ENCODE measurements at regions not wholly inside any gene's neighbourhood (a gene's known extent, or its start where the extent isn't known, plus 50 kb on each side); places are given as distances from the start of the nearest gene placed in this dataset.
"Not testable (repeated sequence)": the region's sequence is repeated elsewhere in the genome, so short reads cannot be mapped to it uniquely, and the experiment has no call there.

DNA sequence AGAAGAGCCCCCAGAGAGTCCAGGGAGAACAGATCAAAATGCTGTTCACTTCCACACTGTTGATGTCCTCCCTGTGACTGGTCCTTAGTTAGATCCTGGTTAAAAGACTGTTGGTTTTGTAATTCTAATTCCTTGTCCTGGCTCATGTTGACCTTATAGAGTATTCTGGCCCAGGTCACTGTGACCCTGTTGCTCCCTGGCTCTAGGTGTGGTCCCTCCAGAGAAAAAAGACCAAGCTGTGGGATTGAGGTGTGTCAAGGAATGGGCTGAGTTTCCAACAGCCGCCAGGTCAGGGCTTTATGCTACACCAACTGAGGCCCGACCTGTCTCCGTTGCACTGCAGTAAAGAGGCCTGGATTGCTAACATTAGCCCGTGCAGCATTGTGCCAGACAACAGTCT lies 241.0 kb upstream of the MSX2 start:
- Histone ChIP-seq H3K9me3 (ENCODE audit: control insufficient read depth in 2 of 2, insufficient read depth in 1 of 2, low read depth in 1 of 2, low read length in 1 of 2) (peaks cover 0 to 8% of the 10 kb centered on the region in 2 donors), H3K4me3 (ENCODE audit: low read depth in 1 of 2, low read length in 2 of 2) (no peak overlapping the region), H3K27me3 (ENCODE audit: control insufficient read depth in 1 of 2, insufficient read depth in 2 of 2, low read length in 2 of 2) (peaks cover 0 to 4% of the 10 kb centered on the region in 2 donors), H3K27ac (ENCODE audit: low read depth in 2 of 2, low read length in 1 of 2) (no peak overlapping the region), H3K4me1 (ENCODE audit: control insufficient read depth in 2 of 2, insufficient read depth in 2 of 2, low read length in 1 of 2) (no peaks in the 10 kb centered on the region), H3K36me3 (ENCODE audit: control insufficient read depth in 2 of 2, insufficient read depth in 2 of 2, low read length in 1 of 2) (no peaks in the 10 kb centered on the region)
- 90 to 91% methylated on average over 4 of the region's 4 CpGs for WGBS, 2 donors

DNA sequence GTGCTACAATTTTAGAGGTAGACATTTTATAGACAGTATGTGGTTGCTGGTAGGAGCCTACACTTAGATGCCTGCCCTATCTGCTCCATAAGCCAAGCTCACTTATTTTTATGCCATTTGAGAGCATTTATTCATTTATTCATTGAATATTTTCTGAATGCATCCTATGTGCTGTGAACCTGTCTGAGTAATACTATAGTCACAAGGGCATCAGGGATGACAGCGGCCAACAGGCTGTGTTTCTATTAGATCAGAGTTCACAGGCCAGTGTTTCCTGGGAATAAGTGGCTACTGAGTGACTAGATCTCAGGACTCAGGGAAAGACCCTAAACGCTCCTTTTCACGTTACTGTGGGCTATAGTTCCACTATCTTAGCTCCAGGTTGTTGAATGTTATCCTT lies 235.2 kb upstream of the MSX2 start:
- H3K27ac ChIP-seq (ENCODE audit: low read depth in 2 of 2, low read length in 1 of 2), result no peak overlapping the region
- WGBS, 2 donors, result 78 to 84% methylated on average over 3 of the region's 3 CpGs
- H3K36me3 ChIP-seq (ENCODE audit: control insufficient read depth in 2 of 2, insufficient read depth in 2 of 2, low read length in 1 of 2), result no peaks in the 10 kb centered on the region
- H3K4me3 ChIP-seq (ENCODE audit: low read depth in 1 of 2, low read length in 2 of 2), result no peak overlapping the region
- peaks cover 0 to 3% of the 10 kb centered on the region in 2 donors for H3K27me3 ChIP-seq (ENCODE audit: control insufficient read depth in 1 of 2, insufficient read depth in 2 of 2, low read length in 2 of 2)
- peaks cover 2 to 3% of the 10 kb centered on the region in 2 donors for H3K9me3 ChIP-seq (ENCODE audit: control insufficient read depth in 2 of 2, insufficient read depth in 1 of 2, low read depth in 1 of 2, low read length in 1 of 2)
- peaks cover 0 to 2% of the 10 kb centered on the region in 2 donors for H3K4me1 ChIP-seq (ENCODE audit: control insufficient read depth in 2 of 2, insufficient read depth in 2 of 2, low read length in 1 of 2)

DNA sequence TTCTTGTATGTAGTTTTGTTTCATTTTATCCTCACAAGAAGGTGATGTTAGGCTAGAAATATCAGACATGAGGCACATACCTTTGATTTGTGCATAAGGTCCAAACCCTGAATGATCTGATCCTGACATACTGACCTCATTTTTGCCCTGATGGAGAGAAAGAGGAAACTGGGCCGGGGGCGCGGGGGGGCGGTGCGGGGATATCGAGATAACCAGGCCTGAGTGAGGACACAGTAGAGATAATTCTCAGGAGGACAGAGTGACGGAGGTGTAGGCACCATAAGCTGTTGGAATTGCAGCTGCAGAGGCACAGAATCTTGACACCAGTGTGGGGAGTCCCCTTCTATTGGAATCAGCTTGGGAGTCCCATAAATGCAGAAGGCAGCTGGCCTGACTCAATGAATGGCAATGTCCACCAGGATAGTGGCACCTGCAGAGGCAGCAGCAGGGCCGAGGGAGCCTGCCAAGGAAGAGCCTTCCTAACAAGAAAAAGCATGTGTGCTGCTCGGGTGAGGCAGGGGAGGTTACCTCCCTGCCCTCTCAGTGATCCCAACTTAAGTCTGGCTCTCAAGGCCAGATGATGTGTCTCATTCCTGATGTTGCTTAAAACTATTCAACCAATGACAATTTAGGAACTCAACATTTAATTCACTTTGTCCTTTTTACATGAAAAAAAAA lies 234.3 kb upstream of the MSX2 start:
- WGBS, 2 donors, result 77 to 80% methylated on average over 9 of the region's 9 CpGs
- no peak overlapping the region for H3K27ac ChIP-seq (ENCODE audit: low read depth in 2 of 2, low read length in 1 of 2)
- H3K36me3 ChIP-seq (ENCODE audit: control insufficient read depth in 2 of 2, insufficient read depth in 2 of 2, low read length in 1 of 2), result no peaks in the 10 kb centered on the region
- peaks cover 0 to 2% of the 10 kb centered on the region in 2 donors for H3K4me1 ChIP-seq (ENCODE audit: control insufficient read depth in 2 of 2, insufficient read depth in 2 of 2, low read length in 1 of 2)
- no peaks in the 10 kb centered on the region for H3K27me3 ChIP-seq (ENCODE audit: control insufficient read depth in 1 of 2, insufficient read depth in 2 of 2, low read length in 2 of 2)
- no peak overlapping the region for H3K4me3 ChIP-seq (ENCODE audit: low read depth in 1 of 2, low read length in 2 of 2)
- peaks cover 0 to 3% of the 10 kb centered on the region in 2 donors for H3K9me3 ChIP-seq (ENCODE audit: control insufficient read depth in 2 of 2, insufficient read depth in 1 of 2, low read depth in 1 of 2, low read length in 1 of 2)

DNA sequence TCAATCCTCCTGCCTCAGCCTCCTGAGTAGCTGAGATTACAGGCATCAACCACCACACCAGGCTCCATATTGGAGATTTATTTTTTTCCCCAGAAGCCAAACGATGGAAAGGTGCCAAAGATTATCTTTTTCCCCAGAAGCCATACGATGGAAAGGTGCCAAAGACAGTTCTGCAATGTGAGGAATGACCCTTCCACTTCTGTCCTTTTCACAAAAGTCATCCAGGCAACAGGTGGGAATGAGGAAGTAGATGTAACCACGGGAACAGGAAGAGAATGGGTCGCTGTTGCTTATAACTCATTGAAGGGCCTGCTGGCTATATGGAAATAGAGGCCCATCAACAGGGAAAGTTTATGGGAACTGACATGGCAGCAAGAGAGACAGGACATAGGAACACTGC lies 233.7 kb upstream of the MSX2 start:
- Histone ChIP-seq H3K4me3 (ENCODE audit: low read depth in 1 of 2, low read length in 2 of 2) (no peak overlapping the region), H3K27me3 (ENCODE audit: control insufficient read depth in 1 of 2, insufficient read depth in 2 of 2, low read length in 2 of 2) (no peaks in the 10 kb centered on the region), H3K36me3 (ENCODE audit: control insufficient read depth in 2 of 2, insufficient read depth in 2 of 2, low read length in 1 of 2) (no peaks in the 10 kb centered on the region), H3K4me1 (ENCODE audit: control insufficient read depth in 2 of 2, insufficient read depth in 2 of 2, low read length in 1 of 2) (peaks cover 0 to 2% of the 10 kb centered on the region in 2 donors), H3K27ac (ENCODE audit: low read depth in 2 of 2, low read length in 1 of 2) (no peak overlapping the region), H3K9me3 (ENCODE audit: control insufficient read depth in 2 of 2, insufficient read depth in 1 of 2, low read depth in 1 of 2, low read length in 1 of 2) (peaks cover 0 to 3% of the 10 kb centered on the region in 2 donors)
- 63 to 67% methylated on average over 4 of the region's 4 CpGs for WGBS, 2 donors

GRCh38 chr5:174491265-174491664 lies 233.1 kb upstream of the MSX2 start:
- no peak overlapping the region for H3K4me3 ChIP-seq (ENCODE audit: low read depth in 1 of 2, low read length in 2 of 2)
- peaks cover 0 to 2% of the 10 kb centered on the region in 2 donors for H3K4me1 ChIP-seq (ENCODE audit: control insufficient read depth in 2 of 2, insufficient read depth in 2 of 2, low read length in 1 of 2)
- H3K9me3 ChIP-seq (ENCODE audit: control insufficient read depth in 2 of 2, insufficient read depth in 1 of 2, low read depth in 1 of 2, low read length in 1 of 2), result peaks cover 0 to 3% of the 10 kb centered on the region in 2 donors
- H3K27ac ChIP-seq (ENCODE audit: low read depth in 2 of 2, low read length in 1 of 2), result no peak overlapping the region
- 63 to 70% methylated on average over 5 of the region's 5 CpGs for WGBS, 2 donors
- H3K27me3 ChIP-seq (ENCODE audit: control insufficient read depth in 1 of 2, insufficient read depth in 2 of 2, low read length in 2 of 2), result no peaks in the 10 kb centered on the region
- H3K36me3 ChIP-seq (ENCODE audit: control insufficient read depth in 2 of 2, insufficient read depth in 2 of 2, low read length in 1 of 2), result no peaks in the 10 kb centered on the region

DNA sequence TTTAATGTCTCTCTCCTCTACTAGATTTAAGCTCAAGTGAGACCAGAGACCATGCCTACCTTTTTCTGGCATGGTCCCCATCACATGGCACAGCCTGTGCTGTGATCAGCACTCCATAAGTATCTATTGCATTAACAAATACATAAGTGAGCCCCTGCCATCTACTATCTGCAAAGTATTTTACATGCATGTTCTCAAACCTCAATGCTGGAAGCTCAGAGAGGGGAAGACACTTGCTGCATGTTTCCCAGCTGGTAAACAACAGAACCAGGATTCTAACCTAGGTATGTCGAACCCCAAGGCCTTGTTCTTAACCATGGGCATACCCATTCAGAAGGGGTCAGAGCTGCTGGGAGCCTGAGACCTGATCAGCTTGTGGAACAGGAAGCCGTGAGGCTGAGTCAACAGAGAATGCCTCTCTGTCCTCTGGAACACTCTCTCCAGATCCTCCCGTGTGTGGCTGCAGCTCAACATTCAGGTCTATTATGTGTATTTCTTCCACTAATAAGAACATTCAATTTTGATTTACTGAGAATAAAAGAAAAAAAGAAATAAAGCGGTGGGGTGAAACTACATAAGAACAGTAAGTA lies 232.5 kb upstream of the MSX2 start:
- Histone ChIP-seq H3K9me3 (ENCODE audit: control insufficient read depth in 2 of 2, insufficient read depth in 1 of 2, low read depth in 1 of 2, low read length in 1 of 2) (peaks cover 0 to 3% of the 10 kb centered on the region in 2 donors), H3K27ac (ENCODE audit: low read depth in 2 of 2, low read length in 1 of 2) (no peak overlapping the region), H3K36me3 (ENCODE audit: control insufficient read depth in 2 of 2, insufficient read depth in 2 of 2, low read length in 1 of 2) (no peaks in the 10 kb centered on the region), H3K4me3 (ENCODE audit: low read depth in 1 of 2, low read length in 2 of 2) (no peak overlapping the region), H3K27me3 (ENCODE audit: control insufficient read depth in 1 of 2, insufficient read depth in 2 of 2, low read length in 2 of 2) (no peaks in the 10 kb centered on the region), H3K4me1 (ENCODE audit: control insufficient read depth in 2 of 2, insufficient read depth in 2 of 2, low read length in 1 of 2) (peaks cover 0 to 2% of the 10 kb centered on the region in 2 donors)
- WGBS, 2 donors, result 70 to 75% methylated on average over 4 of the region's 4 CpGs

DNA sequence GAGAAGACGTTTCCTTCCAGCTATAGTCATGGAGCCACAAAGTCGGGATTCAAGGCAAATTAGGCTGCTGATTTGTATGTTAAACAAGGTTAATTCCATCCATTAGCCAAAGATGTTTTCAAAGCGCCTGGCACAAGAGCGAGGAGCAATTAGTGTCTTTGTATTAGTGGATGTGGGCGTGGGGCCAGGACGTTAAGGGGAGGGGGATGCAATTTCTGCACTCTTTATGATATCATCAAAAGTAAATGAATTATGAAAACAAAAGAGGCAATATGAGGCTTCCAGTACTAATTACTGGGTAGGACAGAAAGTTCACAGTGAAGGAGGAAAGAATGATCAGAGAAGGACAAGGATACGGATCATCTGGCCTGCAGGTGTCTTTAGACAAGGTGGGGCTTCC lies 230.9 kb upstream of the MSX2 start:
- Histone ChIP-seq H3K9me3 (ENCODE audit: control insufficient read depth in 2 of 2, insufficient read depth in 1 of 2, low read depth in 1 of 2, low read length in 1 of 2) (peaks cover under 1 to 3% of the 10 kb centered on the region in 2 donors), H3K27me3 (ENCODE audit: control insufficient read depth in 1 of 2, insufficient read depth in 2 of 2, low read length in 2 of 2) (no peaks in the 10 kb centered on the region), H3K36me3 (ENCODE audit: control insufficient read depth in 2 of 2, insufficient read depth in 2 of 2, low read length in 1 of 2) (no peaks in the 10 kb centered on the region), H3K27ac (ENCODE audit: low read depth in 2 of 2, low read length in 1 of 2) (no peak overlapping the region), H3K4me3 (ENCODE audit: low read depth in 1 of 2, low read length in 2 of 2) (no peak overlapping the region), H3K4me1 (ENCODE audit: control insufficient read depth in 2 of 2, insufficient read depth in 2 of 2, low read length in 1 of 2) (peaks cover 0 to 2% of the 10 kb centered on the region in 2 donors)
- WGBS, 2 donors, result 65 to 72% methylated on average over 7 of the region's 7 CpGs

DNA sequence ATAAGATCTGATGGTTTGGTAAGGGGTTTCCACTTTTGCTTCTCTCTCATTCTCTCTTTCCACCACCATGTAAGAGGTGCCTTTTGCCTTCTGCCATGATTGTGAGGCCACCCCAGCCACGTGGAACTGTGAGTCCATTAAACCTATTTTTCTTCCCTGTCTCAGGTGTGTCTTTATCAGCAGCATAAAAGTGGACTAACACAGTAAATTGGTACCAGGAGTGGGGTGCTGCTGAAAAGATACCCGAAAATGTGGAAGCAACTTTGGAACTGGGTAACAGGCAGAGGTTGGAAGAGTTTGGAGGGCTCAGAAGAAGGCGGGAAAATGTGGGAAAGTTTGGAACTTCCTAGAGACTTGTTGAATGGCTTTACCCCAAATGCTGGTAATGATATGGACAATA lies 226.4 kb upstream of the MSX2 start:
- H3K9me3 ChIP-seq (ENCODE audit: control insufficient read depth in 2 of 2, insufficient read depth in 1 of 2, low read depth in 1 of 2, low read length in 1 of 2); H3K4me1 ChIP-seq (ENCODE audit: control insufficient read depth in 2 of 2, insufficient read depth in 2 of 2, low read length in 1 of 2); H3K4me3 ChIP-seq (ENCODE audit: low read depth in 1 of 2, low read length in 2 of 2); H3K36me3 ChIP-seq (ENCODE audit: control insufficient read depth in 2 of 2, insufficient read depth in 2 of 2, low read length in 1 of 2); H3K27me3 ChIP-seq (ENCODE audit: control insufficient read depth in 1 of 2, insufficient read depth in 2 of 2, low read length in 2 of 2); H3K27ac ChIP-seq (ENCODE audit: low read depth in 2 of 2, low read length in 1 of 2): not testable (repeated sequence)
- 88% methylated on average over 3 of the region's 3 CpGs for WGBS, 2 donors

- H3K36me3 ChIP-seq (ENCODE audit: control insufficient read depth in 2 of 2, insufficient read depth in 2 of 2, low read length in 1 of 2); H3K27ac ChIP-seq (ENCODE audit: low read depth in 2 of 2, low read length in 1 of 2); H3K9me3 ChIP-seq (ENCODE audit: control insufficient read depth in 2 of 2, insufficient read depth in 1 of 2, low read depth in 1 of 2, low read length in 1 of 2); H3K27me3 ChIP-seq (ENCODE audit: control insufficient read depth in 1 of 2, insufficient read depth in 2 of 2, low read length in 2 of 2); H3K4me1 ChIP-seq (ENCODE audit: control insufficient read depth in 2 of 2, insufficient read depth in 2 of 2, low read length in 1 of 2); H3K4me3 ChIP-seq (ENCODE audit: low read depth in 1 of 2, low read length in 2 of 2): not testable (repeated sequence)
- 55 to 68% methylated on average over 4 of the region's 4 CpGs for WGBS, 2 donors
Observed at GRCh38 chr5:174498575-174498974, 225.8 kb upstream of the MSX2 start.

DNA sequence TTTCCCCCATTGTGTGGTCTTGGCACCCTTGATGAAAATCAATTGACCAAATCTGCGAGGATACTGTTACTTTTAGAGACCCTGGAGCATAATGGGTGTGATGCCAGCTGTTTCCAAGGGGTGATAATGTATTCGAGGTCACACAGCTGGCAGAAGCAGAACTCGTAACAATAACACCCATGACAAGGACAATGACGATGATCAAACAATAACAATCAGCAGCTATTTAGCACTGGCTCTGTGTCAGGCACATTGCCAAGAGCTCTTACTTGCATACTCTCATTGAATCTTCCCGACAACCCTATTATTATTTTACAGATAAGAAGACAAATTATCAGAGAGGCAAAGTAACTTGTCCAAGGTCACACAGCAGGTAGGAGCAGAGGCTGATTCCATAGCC lies 223.7 kb upstream of the MSX2 start:
- 51 to 56% methylated on average over 5 of the region's 5 CpGs for WGBS, 2 donors
- H3K27ac ChIP-seq (ENCODE audit: low read depth in 2 of 2, low read length in 1 of 2), result no peak overlapping the region
- no peak overlapping the region for H3K4me3 ChIP-seq (ENCODE audit: low read depth in 1 of 2, low read length in 2 of 2)
- no peaks in the 10 kb centered on the region for H3K27me3 ChIP-seq (ENCODE audit: control insufficient read depth in 1 of 2, insufficient read depth in 2 of 2, low read length in 2 of 2)
- H3K36me3 ChIP-seq (ENCODE audit: control insufficient read depth in 2 of 2, insufficient read depth in 2 of 2, low read length in 1 of 2), result no peaks in the 10 kb centered on the region
- H3K4me1 ChIP-seq (ENCODE audit: control insufficient read depth in 2 of 2, insufficient read depth in 2 of 2, low read length in 1 of 2), result peaks cover 0 to 3% of the 10 kb centered on the region in 2 donors
- H3K9me3 ChIP-seq (ENCODE audit: control insufficient read depth in 2 of 2, insufficient read depth in 1 of 2, low read depth in 1 of 2, low read length in 1 of 2), result peaks cover 0 to 2% of the 10 kb centered on the region in 2 donors
